ENCODE measurements at regions not wholly inside any gene's neighbourhood (a gene's known extent, or its start where the extent isn't known, plus 50 kb on each side); places are given as distances from the start of the nearest gene placed in this dataset.
A peak's percentile ranks its signal among the peaks of the same experiment; 100 is the strongest.

DNA sequence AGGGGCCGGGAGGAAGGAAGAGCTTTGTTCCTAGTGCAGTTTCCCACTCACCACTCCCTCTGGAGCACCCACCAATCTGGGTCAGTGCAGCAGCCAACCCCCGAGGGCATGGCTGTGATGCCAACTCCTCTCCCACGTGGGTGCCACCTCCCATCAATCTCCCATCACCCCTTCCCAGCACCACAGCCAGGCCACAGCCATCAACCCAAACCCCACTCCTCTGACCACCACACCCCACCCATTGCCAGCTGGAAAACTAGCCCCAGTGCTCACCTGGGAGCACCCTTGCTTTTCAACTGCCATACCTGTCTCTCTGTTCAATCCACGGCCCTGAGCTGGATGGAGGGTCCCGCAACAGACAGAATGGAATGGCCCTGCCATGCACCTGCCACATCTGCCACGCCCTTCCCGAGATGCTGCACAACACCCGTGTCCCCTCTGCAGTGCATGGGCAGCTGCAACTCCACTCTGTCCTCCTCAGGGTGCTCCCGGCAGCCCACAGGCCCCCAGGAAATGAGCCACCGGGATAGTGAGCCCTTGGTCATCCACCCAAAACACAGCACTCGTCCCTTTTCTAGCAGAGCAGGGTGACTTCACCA is 112.4 kb upstream of the ID2 start:
- no peak for DNase-seq (ENCODE audit: low read depth)
- TF ChIP-seq, protein P1, sequence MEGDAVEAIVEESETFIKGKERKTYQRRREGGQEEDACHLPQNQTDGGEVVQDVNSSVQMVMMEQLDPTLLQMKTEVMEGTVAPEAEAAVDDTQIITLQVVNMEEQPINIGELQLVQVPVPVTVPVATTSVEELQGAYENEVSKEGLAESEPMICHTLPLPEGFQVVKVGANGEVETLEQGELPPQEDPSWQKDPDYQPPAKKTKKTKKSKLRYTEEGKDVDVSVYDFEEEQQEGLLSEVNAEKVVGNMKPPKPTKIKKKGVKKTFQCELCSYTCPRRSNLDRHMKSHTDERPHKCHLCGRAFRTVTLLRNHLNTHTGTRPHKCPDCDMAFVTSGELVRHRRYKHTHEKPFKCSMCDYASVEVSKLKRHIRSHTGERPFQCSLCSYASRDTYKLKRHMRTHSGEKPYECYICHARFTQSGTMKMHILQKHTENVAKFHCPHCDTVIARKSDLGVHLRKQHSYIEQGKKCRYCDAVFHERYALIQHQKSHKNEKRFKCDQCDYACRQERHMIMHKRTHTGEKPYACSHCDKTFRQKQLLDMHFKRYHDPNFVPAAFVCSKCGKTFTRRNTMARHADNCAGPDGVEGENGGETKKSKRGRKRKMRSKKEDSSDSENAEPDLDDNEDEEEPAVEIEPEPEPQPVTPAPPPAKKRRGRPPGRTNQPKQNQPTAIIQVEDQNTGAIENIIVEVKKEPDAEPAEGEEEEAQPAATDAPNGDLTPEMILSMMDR (IDR thresholded peaks at IDR 0.05; ENCODE audit: control insufficient read depth, extremely low read depth, insufficient read depth) = no peak
- no peak overlapping the region for H3K4me3 ChIP-seq (ENCODE audit: low read depth, low read length)

DNA sequence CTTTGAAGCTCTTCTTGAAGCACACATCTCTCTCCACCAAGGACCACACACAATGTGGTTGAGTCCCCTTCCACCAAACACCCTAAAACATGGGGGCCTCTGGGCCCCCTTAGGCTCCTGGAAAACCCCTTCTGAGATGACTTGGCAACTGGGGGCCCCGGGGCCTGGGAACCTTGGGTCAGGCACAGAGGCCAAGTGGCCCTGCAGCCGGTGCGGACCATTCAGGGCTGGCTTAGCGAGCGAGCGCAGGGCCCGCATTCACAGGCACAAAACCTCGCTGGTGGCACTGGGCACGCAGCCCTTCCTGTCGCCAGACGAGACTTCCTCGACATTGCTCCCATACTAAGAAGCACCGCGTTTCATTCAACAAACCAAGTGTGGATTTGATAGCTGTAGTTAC is 111.2 kb upstream of the ID2 start:
- no peak overlapping the region for H3K4me3 ChIP-seq (ENCODE audit: low read depth, low read length)
- no peak for DNase-seq (ENCODE audit: low read depth)
- TF ChIP-seq, protein P1 (IDR thresholded peaks at IDR 0.05; ENCODE audit: control insufficient read depth, extremely low read depth, insufficient read depth) = no peak

DNA sequence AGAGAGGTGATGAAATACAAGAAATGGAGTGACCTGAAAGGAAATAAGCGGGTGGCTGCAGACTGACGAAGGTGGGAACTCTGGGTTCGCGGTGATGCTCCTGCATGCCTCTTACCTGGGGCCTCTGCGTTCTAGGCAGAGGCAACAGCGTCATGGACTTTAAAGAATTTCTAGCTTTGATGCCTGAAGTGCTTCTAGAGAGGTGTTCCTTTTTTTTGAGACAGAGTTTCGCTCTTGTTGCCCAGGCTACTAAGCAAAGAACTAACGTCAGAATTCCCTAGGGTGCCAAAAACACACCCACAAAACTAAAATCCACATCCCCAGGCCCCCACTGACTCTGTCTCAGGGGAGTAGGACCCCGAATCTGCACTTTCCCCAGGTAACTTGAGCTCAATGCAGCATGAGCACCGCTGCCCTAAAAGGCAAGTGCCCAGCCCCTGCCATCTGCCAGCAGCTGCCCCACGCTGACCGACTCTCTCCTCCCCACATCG is 110.5 kb upstream of the ID2 start:
- no peak for DNase-seq (ENCODE audit: low read depth)
- TF ChIP-seq, protein P1 (IDR thresholded peaks at IDR 0.05; ENCODE audit: control insufficient read depth, extremely low read depth, insufficient read depth) = no peak
- no peak overlapping the region for H3K4me3 ChIP-seq (ENCODE audit: low read depth, low read length)

DNA sequence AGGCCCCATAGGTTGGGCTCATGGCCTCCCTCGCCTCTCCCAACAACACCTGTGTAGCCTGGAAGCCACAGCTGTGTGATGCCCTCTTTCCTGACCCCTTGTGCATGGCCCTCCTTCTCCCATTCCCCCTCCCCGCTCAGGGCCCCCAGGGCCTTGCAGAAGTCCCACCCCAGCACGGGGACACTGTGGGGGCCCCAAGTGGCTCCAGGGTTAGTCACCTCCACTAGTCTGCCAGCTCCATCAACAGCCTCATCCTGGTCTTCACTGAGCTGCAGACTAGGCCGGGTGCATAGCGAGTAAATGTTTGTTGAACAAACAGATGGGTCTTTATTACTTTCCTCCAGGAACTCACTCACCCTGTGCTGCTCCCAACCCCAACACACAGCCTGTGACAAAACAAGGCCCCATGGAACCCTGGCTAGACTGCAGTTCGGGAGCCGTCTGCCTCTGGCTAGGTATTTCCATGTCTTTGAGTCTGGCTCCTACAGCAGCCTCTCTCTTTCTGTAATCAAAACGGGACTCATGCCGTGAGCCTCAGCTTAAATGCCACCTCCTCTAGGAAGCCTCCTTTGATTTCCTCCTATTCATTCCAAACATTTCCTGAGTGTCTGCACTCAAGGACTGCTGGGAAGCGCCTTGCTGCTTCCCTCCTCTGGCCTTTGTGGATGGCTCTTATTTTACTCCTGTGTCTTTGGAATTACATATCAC is 109.9 kb upstream of the ID2 start:
- TF ChIP-seq, protein P1 (IDR thresholded peaks at IDR 0.05; ENCODE audit: control insufficient read depth, extremely low read depth, insufficient read depth) = no peak
- H3K4me3 ChIP-seq (ENCODE audit: low read depth, low read length) = no peak overlapping the region
- DNase-seq (ENCODE audit: low read depth) = peak; percentile 59

DNA sequence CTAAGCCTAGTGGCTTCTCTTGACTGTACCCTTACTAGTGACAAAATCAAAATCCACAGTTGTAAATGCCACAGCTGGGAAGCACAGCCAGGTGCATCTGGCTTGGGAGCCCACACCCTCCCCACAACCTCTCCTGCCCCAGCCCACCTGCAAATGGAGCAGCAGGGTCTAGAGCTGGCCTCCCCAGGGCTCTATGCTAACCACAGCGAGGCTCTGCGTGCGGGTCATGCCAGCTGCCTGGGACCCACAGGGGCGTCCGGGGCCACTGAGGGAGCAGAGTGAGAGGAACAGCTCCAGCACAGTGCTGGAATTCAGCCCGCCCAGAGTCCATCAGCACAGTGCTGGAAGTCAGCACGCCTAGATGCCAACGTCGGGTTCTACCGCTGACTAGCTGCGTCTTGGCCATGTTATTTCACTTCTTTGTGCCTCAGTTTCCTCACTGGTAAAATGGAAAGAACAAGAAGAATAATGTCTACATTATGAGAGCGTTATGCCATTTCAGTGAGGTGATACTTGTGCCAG is 109.1 kb upstream of the ID2 start:
- no peak overlapping the region for H3K4me3 ChIP-seq (ENCODE audit: low read depth, low read length)
- TF ChIP-seq, protein P1 (IDR thresholded peaks at IDR 0.05; ENCODE audit: control insufficient read depth, extremely low read depth, insufficient read depth) = no peak
- no peak for DNase-seq (ENCODE audit: low read depth)

DNA sequence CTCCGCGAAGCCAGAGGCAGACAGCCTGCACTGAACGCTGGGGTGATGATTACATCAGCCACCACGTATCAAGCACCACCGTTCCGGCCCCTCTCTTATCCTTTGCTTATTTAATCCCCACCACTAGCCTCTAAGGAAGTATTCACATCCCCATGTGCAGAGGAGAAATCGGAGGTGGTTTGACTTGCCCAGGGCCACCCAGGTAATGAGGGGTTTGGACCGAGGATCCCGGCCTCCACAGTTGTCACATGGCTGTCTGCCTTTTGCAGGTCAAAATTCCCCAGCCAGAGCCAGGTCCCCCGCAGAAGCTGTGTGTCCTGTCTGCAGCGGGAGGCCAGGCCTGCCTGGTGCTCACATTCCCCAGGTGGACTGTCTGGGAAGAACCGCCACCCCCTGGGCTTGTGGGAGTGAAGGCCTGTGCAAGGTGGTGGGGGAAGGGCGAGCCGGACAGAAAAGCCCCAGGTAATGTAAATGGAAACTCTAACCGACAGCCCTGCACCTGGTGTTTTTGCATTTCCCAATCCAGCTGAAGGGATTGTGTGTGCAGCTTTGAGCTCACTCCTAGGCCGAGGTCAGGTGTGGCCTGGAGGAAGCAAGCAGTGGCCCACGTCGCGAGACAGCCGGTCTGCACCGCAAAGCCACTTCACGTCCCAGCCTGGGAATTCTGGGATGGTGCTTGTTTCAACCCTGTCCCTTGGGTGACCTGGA is 108.5 kb upstream of the ID2 start:
- DNase-seq (ENCODE audit: low read depth) = no peak
- TF ChIP-seq, protein P1 (IDR thresholded peaks at IDR 0.05; ENCODE audit: control insufficient read depth, extremely low read depth, insufficient read depth) = no peak

More for the DNA sequence above, 108.5 kb upstream of the ID2 start:
- no peak overlapping the region for H3K4me3 ChIP-seq (ENCODE audit: low read depth, low read length)
